ENCODE measurements at regions not wholly inside any gene's neighbourhood (a gene's known extent, or its start where the extent isn't known, plus 50 kb on each side); places are given as distances from the start of the nearest gene placed in this dataset.

DNA sequence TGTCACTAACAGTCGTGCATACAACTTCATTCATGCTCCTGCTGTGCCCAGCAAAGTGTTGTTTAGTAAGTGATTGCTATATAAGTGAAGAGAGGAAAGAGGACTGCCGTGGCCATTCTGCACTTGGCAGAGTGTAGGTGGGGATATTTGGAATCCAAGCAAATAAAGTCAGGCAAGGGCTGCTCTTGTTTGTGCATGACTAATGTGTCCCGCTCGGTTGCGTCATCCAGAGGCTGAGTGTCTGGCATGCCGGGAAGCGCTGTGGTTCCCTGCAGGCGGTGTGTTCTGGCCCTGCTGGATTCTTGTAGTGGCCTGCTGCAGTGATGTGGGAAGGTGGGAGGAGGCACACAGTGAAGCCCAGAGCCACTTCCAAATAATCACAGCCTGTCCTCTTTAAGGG lies 136.9 kb upstream of the ANKH start:
- no peak for TF ChIP-seq EZH2 (IDR thresholded peaks at IDR 0.05; ENCODE audit: insufficient read depth, poor library complexity, severe bottlenecking)
- no peak for TF ChIP-seq EZH2phosphoT487 (IDR thresholded peaks at IDR 0.05; ENCODE audit: insufficient read depth, low read depth)
